Astrocyte (in vitro differentiated cells and primary cell): ENCODE measurements at regions not wholly inside any gene's neighbourhood (a gene's known extent, or its start where the extent isn't known, plus 50 kb on each side); places are given as distances from the start of the nearest gene placed in this dataset.

Experiments
- DNase-seq: peaks from one replicate; pipeline ENCODE4 v3.0.0-alpha.2; 2010; ENCODE audit warnings: low read depth
- FAIRE-seq: peaks from 2 replicates; lab custom pipeline; 2011; peaks lifted over from hg19 to GRCh38; lab: Jason Lieb, UNC
- H2AFZ ChIP-seq: 2 replicates; pipeline ENCODE4 v1.6.0; 2012; ENCODE audit warnings: low read depth, low read length, inconsistent platforms
- H3K27ac ChIP-seq: 2 replicates; pipeline ENCODE4 v1.5.1; 2011; ENCODE audit warnings: low read depth, low read length, inconsistent platforms
- H3K27me3 ChIP-seq: 2 replicates; pipeline ENCODE4 v1.6.0; 2011; ENCODE audit warnings: low read length, inconsistent platforms; ENCODE audit not compliant: insufficient read depth
- H3K36me3 ChIP-seq: 2 replicates; pipeline ENCODE4 v1.5.1; 2011; ENCODE audit warnings: low read length, inconsistent platforms; ENCODE audit not compliant: insufficient read depth
- H3K4me1 ChIP-seq: 2 replicates; pipeline ENCODE4 v1.5.1; 2011; ENCODE audit warnings: low read length, inconsistent platforms; ENCODE audit not compliant: insufficient read depth
- H3K4me2 ChIP-seq: 2 replicates; pipeline ENCODE4 v1.6.0; 2012; ENCODE audit warnings: low read length, inconsistent platforms
- H3K4me3 ChIP-seq: 2 replicates; pipeline ENCODE4 v1.5.1; 2011; ENCODE audit warnings: low read depth, mild to moderate bottlenecking, low read length, inconsistent platforms; ENCODE audit not compliant: insufficient read depth
- H3K79me2 ChIP-seq: 2 replicates; pipeline ENCODE4 v1.6.0; 2012; ENCODE audit warnings: mild to moderate bottlenecking, low read length, inconsistent platforms; ENCODE audit not compliant: insufficient read depth
- H3K9ac ChIP-seq: 2 replicates; pipeline ENCODE4 v1.6.0; 2012; ENCODE audit warnings: mild to moderate bottlenecking, low read length, inconsistent platforms
- H3K9me3 ChIP-seq: 2 replicates; pipeline ENCODE4 v1.5.1; 2012; ENCODE audit warnings: low read depth, mild to moderate bottlenecking, low read length, inconsistent platforms; ENCODE audit not compliant: insufficient read depth
- H4K20me1 ChIP-seq: 2 replicates; pipeline ENCODE4 v1.6.0; 2012; ENCODE audit warnings: low read length, inconsistent platforms; ENCODE audit not compliant: insufficient read depth
- H3K27ac Mint-ChIP-seq: one replicate; pipeline ENCODE4 v1.8.0; 2021; ENCODE audit warnings: mild to moderate bottlenecking, mixed read lengths; ENCODE audit not compliant: unreplicated experiment
- H3K27me3 Mint-ChIP-seq: one replicate; pipeline ENCODE4 v1.8.0; 2021; ENCODE audit warnings: low read depth, mixed read lengths; ENCODE audit not compliant: unreplicated experiment
- H3K36me3 Mint-ChIP-seq: one replicate; pipeline ENCODE4 v1.8.0; 2021; ENCODE audit warnings: low read depth, mixed read lengths; ENCODE audit not compliant: unreplicated experiment
- H3K4me1 Mint-ChIP-seq: one replicate; pipeline ENCODE4 v1.8.0; 2021; ENCODE audit warnings: low read depth, mixed read lengths; ENCODE audit not compliant: unreplicated experiment
- H3K4me3 Mint-ChIP-seq: one replicate; pipeline ENCODE4 v1.8.0; 2021; ENCODE audit warnings: mild to moderate bottlenecking, moderate library complexity, mixed read lengths; ENCODE audit not compliant: unreplicated experiment
- H3K9me3 Mint-ChIP-seq: one replicate; pipeline ENCODE4 v1.8.0; 2021; ENCODE audit warnings: mild to moderate bottlenecking, mixed read lengths; ENCODE audit not compliant: unreplicated experiment
- EZH2 ChIP-seq: IDR thresholded peaks from 2 replicates; pipeline ENCODE4 v1.6.1; 2012; ENCODE audit warnings: mild to moderate bottlenecking, low read length, inconsistent platforms; ENCODE audit not compliant: insufficient read depth
- TF ChIP-seq, protein P1 (sequence below): IDR thresholded peaks from 2 replicates; pipeline ENCODE4 v1.5.1; 2011; ENCODE audit warnings: low read depth, mild to moderate bottlenecking, inconsistent platforms, low read length, moderate library complexity; ENCODE audit not compliant: insufficient read depth

DNA sequence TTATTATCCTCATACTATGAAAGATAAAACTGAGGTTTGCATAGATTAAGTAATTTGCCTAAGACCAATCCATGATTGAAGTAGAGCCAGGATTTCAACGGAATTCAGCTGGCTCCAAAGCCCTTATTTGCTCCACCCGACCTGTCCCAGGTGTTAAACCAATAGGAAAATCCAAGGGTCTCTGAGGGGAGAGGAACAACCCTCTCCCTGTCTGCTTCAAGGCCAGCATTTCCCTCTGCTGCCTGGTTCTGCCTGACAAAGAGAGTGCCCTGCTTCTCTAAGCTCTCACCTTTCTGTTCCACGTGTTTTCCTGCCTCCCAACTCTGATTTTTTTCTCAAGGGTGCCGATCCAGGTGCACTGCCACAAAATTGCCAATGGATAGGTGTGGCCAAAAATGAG lies 127.4 kb downstream of the UBE2U start:
- H4K20me1 ChIP-seq = no peaks in the 10 kb centered on the region
- H3K27ac ChIP-seq = no peak overlapping the region
- H3K4me1 ChIP-seq = no peaks in the 10 kb centered on the region
- H3K27me3 ChIP-seq = no peaks in the 10 kb centered on the region
- DNase-seq = no peak
- H2AFZ ChIP-seq = no peak overlapping the region
- H3K79me2 ChIP-seq = no peaks in the 10 kb centered on the region
- H3K36me3 Mint-ChIP-seq = no peaks in the 10 kb centered on the region
- FAIRE-seq = no peak
- H3K9me3 Mint-ChIP-seq = peaks cover 2% of the 10 kb centered on the region
- peaks cover 21% of the 10 kb centered on the region for H3K27me3 Mint-ChIP-seq
- H3K27ac Mint-ChIP-seq = no peak overlapping the region
- H3K9me3 ChIP-seq = no peaks in the 10 kb centered on the region
- H3K36me3 ChIP-seq = no peaks in the 10 kb centered on the region
- no peaks in the 10 kb centered on the region for H3K4me1 Mint-ChIP-seq
- no peak overlapping the region for H3K9ac ChIP-seq
- H3K4me2 ChIP-seq = no peak overlapping the region
- no peak overlapping the region for H3K4me3 Mint-ChIP-seq
- no peak overlapping the region for H3K4me3 ChIP-seq
- TF ChIP-seq, protein P1, sequence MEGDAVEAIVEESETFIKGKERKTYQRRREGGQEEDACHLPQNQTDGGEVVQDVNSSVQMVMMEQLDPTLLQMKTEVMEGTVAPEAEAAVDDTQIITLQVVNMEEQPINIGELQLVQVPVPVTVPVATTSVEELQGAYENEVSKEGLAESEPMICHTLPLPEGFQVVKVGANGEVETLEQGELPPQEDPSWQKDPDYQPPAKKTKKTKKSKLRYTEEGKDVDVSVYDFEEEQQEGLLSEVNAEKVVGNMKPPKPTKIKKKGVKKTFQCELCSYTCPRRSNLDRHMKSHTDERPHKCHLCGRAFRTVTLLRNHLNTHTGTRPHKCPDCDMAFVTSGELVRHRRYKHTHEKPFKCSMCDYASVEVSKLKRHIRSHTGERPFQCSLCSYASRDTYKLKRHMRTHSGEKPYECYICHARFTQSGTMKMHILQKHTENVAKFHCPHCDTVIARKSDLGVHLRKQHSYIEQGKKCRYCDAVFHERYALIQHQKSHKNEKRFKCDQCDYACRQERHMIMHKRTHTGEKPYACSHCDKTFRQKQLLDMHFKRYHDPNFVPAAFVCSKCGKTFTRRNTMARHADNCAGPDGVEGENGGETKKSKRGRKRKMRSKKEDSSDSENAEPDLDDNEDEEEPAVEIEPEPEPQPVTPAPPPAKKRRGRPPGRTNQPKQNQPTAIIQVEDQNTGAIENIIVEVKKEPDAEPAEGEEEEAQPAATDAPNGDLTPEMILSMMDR = no peak
- no peak for TF ChIP-seq EZH2

DNA sequence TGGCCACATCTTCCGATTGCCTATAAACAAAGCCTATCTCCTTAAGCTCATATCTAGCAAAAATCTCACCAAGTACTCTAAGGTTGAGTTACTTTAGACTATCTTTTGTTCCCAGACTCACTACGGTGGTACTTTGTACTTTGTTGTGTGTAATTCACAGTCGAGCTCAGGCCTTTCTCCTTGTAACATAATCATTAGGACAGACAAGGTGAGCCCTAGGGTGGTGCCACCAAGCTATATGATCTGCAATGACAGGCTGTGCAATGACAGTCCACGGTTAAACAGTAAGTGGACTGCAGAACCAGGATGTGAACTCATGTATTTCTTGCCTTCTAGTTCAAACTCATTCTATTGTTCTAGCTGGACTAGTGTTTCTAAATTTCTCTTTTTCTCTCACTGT lies 132.2 kb downstream of the UBE2U start:
- no peaks in the 10 kb centered on the region for H4K20me1 ChIP-seq
- peaks cover 10% of the 10 kb centered on the region for H3K27me3 Mint-ChIP-seq
- FAIRE-seq = no peak

DNA sequence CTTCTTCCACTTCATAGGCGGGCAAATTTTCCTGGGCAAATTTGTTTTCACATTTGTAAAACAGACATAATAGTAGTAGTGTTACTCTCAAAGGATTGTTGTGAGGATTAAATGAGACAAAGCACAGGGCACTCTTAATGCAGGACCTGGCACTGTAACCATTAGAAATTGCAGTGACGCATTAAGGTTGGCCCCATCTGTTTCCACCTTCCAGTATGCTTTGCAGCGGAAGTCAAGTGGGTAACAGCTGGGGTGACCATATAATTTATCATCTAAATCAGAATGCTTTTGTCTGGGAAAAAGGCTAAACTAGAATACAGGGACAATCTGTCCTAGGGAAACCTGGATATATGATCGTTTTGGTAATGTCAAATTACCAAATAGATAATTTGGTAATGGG lies 132.5 kb upstream of the CACHD1 start:
- DNase-seq (no peak), FAIRE-seq (no peak)
- H2AFZ ChIP-seq = no peak overlapping the region
- no peaks in the 10 kb centered on the region for H3K4me1 Mint-ChIP-seq
- no peak overlapping the region for H3K27ac ChIP-seq
- no peak overlapping the region for H3K4me3 ChIP-seq
- no peak overlapping the region for H3K4me3 Mint-ChIP-seq
- no peak overlapping the region for H3K9ac ChIP-seq
- peaks cover 2% of the 10 kb centered on the region for H3K27me3 ChIP-seq
- H3K4me1 ChIP-seq = no peaks in the 10 kb centered on the region
- no peak overlapping the region for H3K4me2 ChIP-seq
- no peaks in the 10 kb centered on the region for H3K36me3 Mint-ChIP-seq
- H4K20me1 ChIP-seq = no peaks in the 10 kb centered on the region
- H3K79me2 ChIP-seq = no peaks in the 10 kb centered on the region
- no peaks in the 10 kb centered on the region for H3K36me3 ChIP-seq
- peaks cover 12% of the 10 kb centered on the region for H3K27me3 Mint-ChIP-seq
- TF ChIP-seq, protein P1 = no peak
- no peak for TF ChIP-seq EZH2
- no peaks in the 10 kb centered on the region for H3K9me3 ChIP-seq
- no peak overlapping the region for H3K27ac Mint-ChIP-seq
- peaks cover 6% of the 10 kb centered on the region for H3K9me3 Mint-ChIP-seq

More for the DNA sequence above, 132.2 kb downstream of the UBE2U start:
- TF ChIP-seq EZH2 = no peak
- TF ChIP-seq, protein P1 = no peak
- H3K9me3 Mint-ChIP-seq = peaks cover 6% of the 10 kb centered on the region
- no peaks in the 10 kb centered on the region for H3K9me3 ChIP-seq
- no peaks in the 10 kb centered on the region for H3K36me3 Mint-ChIP-seq
- peaks cover 2% of the 10 kb centered on the region for H3K27me3 ChIP-seq
- H3K27ac ChIP-seq = no peak overlapping the region
- no peaks in the 10 kb centered on the region for H3K4me1 ChIP-seq
- H3K9ac ChIP-seq = no peak overlapping the region
- H3K36me3 ChIP-seq = no peaks in the 10 kb centered on the region
- no peak for DNase-seq
- no peak overlapping the region for H3K4me2 ChIP-seq
- no peak overlapping the region for H3K27ac Mint-ChIP-seq
- no peak overlapping the region for H3K4me3 ChIP-seq
- no peaks in the 10 kb centered on the region for H3K4me1 Mint-ChIP-seq
- no peaks in the 10 kb centered on the region for H3K79me2 ChIP-seq
- no peak overlapping the region for H2AFZ ChIP-seq
- H3K4me3 Mint-ChIP-seq = no peak overlapping the region
